ENCODE measurements at regions not wholly inside any gene's neighbourhood (a gene's known extent, or its start where the extent isn't known, plus 50 kb on each side); places are given as distances from the start of the nearest gene placed in this dataset.

GRCh38 chrX:121323337-121323736, 275.9 kb downstream of the GLUD2 start:
- TF ChIP-seq POLR2A (IDR thresholded peaks at IDR 0.05) (no peak), POLR2AphosphoS5 (IDR thresholded peaks at IDR 0.05) (no peak), CTCF (IDR thresholded peaks at IDR 0.05) (no peak)
- H3K27me3 ChIP-seq (replicated peaks; ENCODE audit: insufficient read depth) = no peaks in the 10 kb centered on the region
- 92% methylated on average over 1 of the region's 1 CpG for WGBS
- no peak for DNase-seq (ENCODE audit: low spot score)
- H3K9me3 ChIP-seq = no peaks in the 10 kb centered on the region
- no peak overlapping the region for H3K27ac ChIP-seq
- H3K4me1 ChIP-seq (replicated peaks) = no peaks in the 10 kb centered on the region
- intact Hi-C loops (cut with DNase I) = no loop called here
- H3K4me3 ChIP-seq = no peak overlapping the region
- H3K36me3 ChIP-seq = no peaks in the 10 kb centered on the region

- no peak for DNase-seq (ENCODE audit: low spot score)
- 84% methylated on average over 3 of the region's 3 CpGs for WGBS
- no peaks in the 10 kb centered on the region for H3K9me3 ChIP-seq
- no peaks in the 10 kb centered on the region for H3K4me1 ChIP-seq (replicated peaks)
- H3K4me3 ChIP-seq = no peak overlapping the region
- intact Hi-C loops (cut with DNase I) = no loop called here
- no peak overlapping the region for H3K27ac ChIP-seq
- no peak for TF ChIP-seq POLR2A (IDR thresholded peaks at IDR 0.05)
- no peak for TF ChIP-seq CTCF (IDR thresholded peaks at IDR 0.05)
- no peak for TF ChIP-seq POLR2AphosphoS5 (IDR thresholded peaks at IDR 0.05)
- no peaks in the 10 kb centered on the region for H3K36me3 ChIP-seq
- no peaks in the 10 kb centered on the region for H3K27me3 ChIP-seq (replicated peaks; ENCODE audit: insufficient read depth)
These were observed 286.5 kb downstream of the GLUD2 start for GRCh38 chrX:121333942-121334341.

GRCh38 chrX:121336831-121337421, 289.5 kb downstream of the GLUD2 start:
- intact Hi-C loops (cut with DNase I) = no loop called here
- DNase-seq (ENCODE audit: low spot score) = no peak
- H3K9me3 ChIP-seq = no peaks in the 10 kb centered on the region
- no peak overlapping the region for H3K4me3 ChIP-seq
- WGBS = 59% methylated on average over 4 of the region's 4 CpGs
- no peaks in the 10 kb centered on the region for H3K36me3 ChIP-seq
- TF ChIP-seq POLR2AphosphoS5 (IDR thresholded peaks at IDR 0.05) (no peak), POLR2A (IDR thresholded peaks at IDR 0.05) (no peak), CTCF (IDR thresholded peaks at IDR 0.05) (no peak)
- H3K27ac ChIP-seq = no peak overlapping the region
- H3K27me3 ChIP-seq (replicated peaks; ENCODE audit: insufficient read depth) = no peaks in the 10 kb centered on the region
- no peaks in the 10 kb centered on the region for H3K4me1 ChIP-seq (replicated peaks)

GRCh38 chrX:121337816-121338215, 290.4 kb downstream of the GLUD2 start:
- WGBS = 63% methylated on average over 2 of the region's 2 CpGs
- H3K27me3 ChIP-seq (replicated peaks; ENCODE audit: insufficient read depth) = no peaks in the 10 kb centered on the region
- H3K9me3 ChIP-seq = no peaks in the 10 kb centered on the region
- no peak overlapping the region for H3K4me3 ChIP-seq
- intact Hi-C loops (cut with DNase I) = no loop called here
- no peaks in the 10 kb centered on the region for H3K4me1 ChIP-seq (replicated peaks)
- H3K27ac ChIP-seq = no peak overlapping the region
- no peaks in the 10 kb centered on the region for H3K36me3 ChIP-seq
- DNase-seq (ENCODE audit: low spot score) = no peak
- TF ChIP-seq POLR2AphosphoS5 (IDR thresholded peaks at IDR 0.05) (no peak), POLR2A (IDR thresholded peaks at IDR 0.05) (no peak), CTCF (IDR thresholded peaks at IDR 0.05) (no peak)

- H3K36me3 ChIP-seq = no peaks in the 10 kb centered on the region
- no peak overlapping the region for H3K4me3 ChIP-seq
- intact Hi-C loops (cut with DNase I) = no loop called here
- H3K9me3 ChIP-seq = no peaks in the 10 kb centered on the region
- H3K4me1 ChIP-seq (replicated peaks) = no peaks in the 10 kb centered on the region
- 82% methylated on average over 3 of the region's 3 CpGs for WGBS
- TF ChIP-seq CTCF (IDR thresholded peaks at IDR 0.05) = no peak
- TF ChIP-seq POLR2AphosphoS5 (IDR thresholded peaks at IDR 0.05) = no peak
- TF ChIP-seq POLR2A (IDR thresholded peaks at IDR 0.05) = no peak
- H3K27ac ChIP-seq = no peak overlapping the region
- no peaks in the 10 kb centered on the region for H3K27me3 ChIP-seq (replicated peaks; ENCODE audit: insufficient read depth)
- no peak for DNase-seq (ENCODE audit: low spot score)
These were observed 301.9 kb downstream of the GLUD2 start for GRCh38 chrX:121349263-121349662.

Measured in prostate gland (tissue), 2 donors.